ENCODE measurements at regions not wholly inside any gene's neighbourhood (a gene's known extent, or its start where the extent isn't known, plus 50 kb on each side); places are given as distances from the start of the nearest gene placed in this dataset.

- H3K9ac ChIP-seq (ENCODE audit: low read length): no peak overlapping the region
- H4K20me1 ChIP-seq (ENCODE audit: low read length): no peaks in the 10 kb centered on the region
- POLR2A ChIA-PET (ENCODE audit: unreplicated experiment): no interaction called here
- H2AFZ ChIP-seq (ENCODE audit: low read length): no peak overlapping the region
- H3K4me2 ChIP-seq (ENCODE audit: low read length): no peak overlapping the region
- H3K9me3 ChIP-seq (ENCODE audit: low read length): no peaks in the 10 kb centered on the region; the same call in 1 of the 2 replicates
- intact Hi-C loops (cut with micrococcal nuclease): no loop called here
- H3K27ac ChIP-seq (ENCODE audit: low read length): no peak overlapping the region
- ATAC-seq: no peak
- H3K79me2 ChIP-seq (ENCODE audit: low read length): no peaks in the 10 kb centered on the region
- H3F3A ChIP-seq (ENCODE audit: low read length, unreplicated experiment): no peaks in the 10 kb centered on the region
- H3K36me3 ChIP-seq (ENCODE audit: low read depth, low read length): no peaks in the 10 kb centered on the region
- no peak for TF ChIP-seq CTCF (conservative IDR thresholded peaks at IDR 0.05; ENCODE audit: low read depth, low read length)
- no peak for TF ChIP-seq EZH2phosphoT487 (IDR thresholded peaks at IDR 0.05; ENCODE audit: borderline replicate concordance, low read length)
- no peak for TF ChIP-seq EZH2 (IDR thresholded peaks at IDR 0.05; ENCODE audit: low read length, unreplicated experiment)
- no peak for DNase-seq
- no peaks in the 10 kb centered on the region for H3K4me1 ChIP-seq (ENCODE audit: insufficient read depth, low read length)
- CTCF ChIA-PET: no interaction called here
- no peaks in the 10 kb centered on the region for H3K27me3 ChIP-seq (ENCODE audit: low read length)
- BruUV-seq (replicated peaks): no TSS peak
- no peaks in the 10 kb centered on the region for H3K9me2 ChIP-seq (replicated peaks; ENCODE audit: low read length)
- no peak overlapping the region for H3K4me3 ChIP-seq (ENCODE audit: low read length)
These were observed 202.7 kb upstream of the GPC6 start for GRCh38 chr13:93023929-93024328.

DNA sequence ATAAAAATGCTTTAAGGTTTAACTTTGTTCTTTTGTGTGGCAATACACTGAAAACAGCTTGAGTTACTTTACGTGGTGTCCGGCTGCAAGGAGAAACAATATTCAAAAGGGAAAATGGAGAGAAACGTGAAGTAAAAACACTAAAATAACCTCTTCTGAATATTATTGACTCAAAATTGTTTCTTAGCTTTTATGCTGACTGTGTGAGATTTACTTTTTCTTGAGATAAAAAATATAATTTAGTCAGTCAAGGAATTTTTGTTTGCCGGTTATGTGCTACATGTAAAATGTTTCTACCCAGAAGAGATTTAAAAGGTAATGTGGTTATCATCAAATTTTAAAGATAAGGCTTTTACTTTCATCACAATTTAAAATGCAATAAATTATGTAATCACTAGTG is 200.6 kb upstream of the GPC6 start:
- Histone ChIP-seq H4K20me1 (ENCODE audit: low read length) (no peaks in the 10 kb centered on the region), H3F3A (ENCODE audit: low read length, unreplicated experiment) (no peaks in the 10 kb centered on the region), H3K36me3 (ENCODE audit: low read depth, low read length) (no peaks in the 10 kb centered on the region), H3K9me2 (replicated peaks; ENCODE audit: low read length) (no peaks in the 10 kb centered on the region), H3K27ac (ENCODE audit: low read length) (no peak overlapping the region), H3K4me2 (ENCODE audit: low read length) (no peak overlapping the region), H3K4me3 (ENCODE audit: low read length) (no peak overlapping the region), H3K9ac (ENCODE audit: low read length) (no peak overlapping the region), H2AFZ (ENCODE audit: low read length) (no peak overlapping the region), H3K9me3 (ENCODE audit: low read length) (no peaks in the 10 kb centered on the region), H3K4me1 (ENCODE audit: insufficient read depth, low read length) (no peaks in the 10 kb centered on the region), H3K79me2 (ENCODE audit: low read length) (no peaks in the 10 kb centered on the region), H3K27me3 (ENCODE audit: low read length) (no peaks in the 10 kb centered on the region)
- TF ChIP-seq EZH2phosphoT487 (IDR thresholded peaks at IDR 0.05; ENCODE audit: borderline replicate concordance, low read length) (no peak), EZH2 (IDR thresholded peaks at IDR 0.05; ENCODE audit: low read length, unreplicated experiment) (no peak), CTCF (conservative IDR thresholded peaks at IDR 0.05; ENCODE audit: low read depth, low read length) (no peak)
- ChIA-PET POLR2A (ENCODE audit: unreplicated experiment) (no interaction called here), CTCF (no interaction called here)
- no TSS peak for BruUV-seq (replicated peaks)
- DNase-seq (no peak), ATAC-seq (no peak)
- intact Hi-C loops (cut with micrococcal nuclease): no loop called here

DNA sequence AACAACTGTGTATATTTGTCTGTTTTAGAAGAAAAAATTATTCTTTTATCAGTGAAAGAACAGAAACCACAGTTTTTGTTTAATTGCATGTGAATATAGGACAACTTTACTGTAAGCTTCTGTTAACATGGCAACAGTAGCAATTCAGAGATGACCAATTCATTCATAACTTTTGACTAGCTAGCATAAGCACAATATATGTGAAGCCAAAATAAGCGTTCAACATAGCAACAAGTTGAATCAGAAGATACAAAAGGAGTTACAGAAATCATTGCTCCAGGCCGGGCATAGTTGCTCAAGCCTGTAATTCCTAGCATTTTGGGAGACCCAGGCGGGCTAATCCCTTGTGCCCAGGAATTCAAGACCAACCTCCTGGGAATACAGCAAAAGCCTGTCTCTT is 197.1 kb upstream of the GPC6 start:
- TF ChIP-seq EZH2 (IDR thresholded peaks at IDR 0.05; ENCODE audit: low read length, unreplicated experiment): no peak
- no peak for TF ChIP-seq EZH2phosphoT487 (IDR thresholded peaks at IDR 0.05; ENCODE audit: borderline replicate concordance, low read length)
- TF ChIP-seq CTCF (conservative IDR thresholded peaks at IDR 0.05; ENCODE audit: low read depth, low read length): no peak
- intact Hi-C loops (cut with micrococcal nuclease): no loop called here
- H2AFZ ChIP-seq (ENCODE audit: low read length): no peak overlapping the region
- H3K27ac ChIP-seq (ENCODE audit: low read length): no peak overlapping the region
- POLR2A ChIA-PET (ENCODE audit: unreplicated experiment): no interaction called here
- CTCF ChIA-PET: no interaction called here
- H3K27me3 ChIP-seq (ENCODE audit: low read length): no peaks in the 10 kb centered on the region
- H3K4me3 ChIP-seq (ENCODE audit: low read length): no peak overlapping the region
- no peaks in the 10 kb centered on the region for H3K9me3 ChIP-seq (ENCODE audit: low read length)
- H3K79me2 ChIP-seq (ENCODE audit: low read length): no peaks in the 10 kb centered on the region
- no TSS peak for BruUV-seq (replicated peaks)
- H3K4me1 ChIP-seq (ENCODE audit: insufficient read depth, low read length): no peaks in the 10 kb centered on the region
- no peaks in the 10 kb centered on the region for H3K9me2 ChIP-seq (replicated peaks; ENCODE audit: low read length)
- no peak overlapping the region for H3K9ac ChIP-seq (ENCODE audit: low read length)
- no peak for DNase-seq
- no peaks in the 10 kb centered on the region for H3K36me3 ChIP-seq (ENCODE audit: low read depth, low read length)
- H3K4me2 ChIP-seq (ENCODE audit: low read length): no peak overlapping the region
- H3F3A ChIP-seq (ENCODE audit: low read length, unreplicated experiment): no peaks in the 10 kb centered on the region
- no peak for ATAC-seq
- H4K20me1 ChIP-seq (ENCODE audit: low read length): no peaks in the 10 kb centered on the region

All from PC-3 (cell line).